DOHH2 (cell line): ENCODE measurements at regions not wholly inside any gene's neighbourhood (a gene's known extent, or its start where the extent isn't known, plus 50 kb on each side); places are given as distances from the start of the nearest gene placed in this dataset.

Source experiments
- H3F3A ChIP-seq: fragments of 200-600 bp; sonication (generic), shearing (Covaris generic); 2 replicates; pipeline ENCODE4 v1.6.0; 2016; ENCODE audit warnings: antibody characterized with exemption, mild to moderate bottlenecking; ENCODE audit not compliant: control insufficient read depth, insufficient read depth
- H3K27ac ChIP-seq: fragments of 200-600 bp; sonication (generic); 2 replicates; pipeline ENCODE4 v1.5.1; 2014; ENCODE audit warnings: low read depth, mild to moderate bottlenecking, low read length, moderate library complexity
- H3K27me3 ChIP-seq: fragments of 200-600 bp; sonication (generic); 2 replicates; pipeline ENCODE4 v1.6.1; 2014; ENCODE audit warnings: mild to moderate bottlenecking, low read length, mixed read lengths; ENCODE audit not compliant: control insufficient read depth
- H3K36me3 ChIP-seq: fragments of 200-600 bp; sonication (generic); 2 replicates; pipeline ENCODE4 v1.6.1; 2014; ENCODE audit warnings: mild to moderate bottlenecking, low read length, moderate library complexity, mixed read lengths; ENCODE audit not compliant: control insufficient read depth
- H3K4me1 ChIP-seq: fragments of 200-600 bp; sonication (generic); 2 replicates; pipeline ENCODE4 v1.6.1; 2014; ENCODE audit warnings: mild to moderate bottlenecking, low read length, mixed read lengths; ENCODE audit not compliant: control insufficient read depth
- H3K4me2 ChIP-seq: fragments of 200-600 bp; sonication (generic); 2 replicates; pipeline ENCODE4 v1.6.0; 2014; ENCODE audit warnings: mild to moderate bottlenecking, low read length, moderate library complexity
- H3K4me3 ChIP-seq: fragments of 200-600 bp; sonication (generic); 2 replicates; pipeline ENCODE4 v1.5.1; 2014; ENCODE audit warnings: mild to moderate bottlenecking, low read length, mixed read lengths
- H3K79me2 ChIP-seq: fragments of 200-600 bp; sonication (generic); 2 replicates; pipeline ENCODE4 v1.6.1; 2014; ENCODE audit warnings: mild to moderate bottlenecking, low read length, mixed read lengths; ENCODE audit not compliant: control insufficient read depth
- H3K9me2 ChIP-seq: fragments of 200-600 bp; sonication (generic); replicated peaks from 2 replicates; pipeline ENCODE4 v1.6.1; 2014; ENCODE audit warnings: mild to moderate bottlenecking, low read length, mixed read lengths; ENCODE audit not compliant: control insufficient read depth
- H3K9me3 ChIP-seq: fragments of 200-600 bp; sonication (generic); 2 replicates; pipeline ENCODE4 v1.6.1; 2014; ENCODE audit warnings: antibody characterized with exemption, low read length, mixed read lengths; ENCODE audit not compliant: control insufficient read depth, insufficient read depth
- H4K20me1 ChIP-seq: fragments of 200-600 bp; sonication (generic); 2 replicates; pipeline ENCODE4 v1.6.0; 2014; ENCODE audit warnings: low read depth, mild to moderate bottlenecking, antibody characterized with exemption, low read length, moderate library complexity; ENCODE audit not compliant: control insufficient read depth, insufficient read depth
- CTCF ChIP-seq: fragments of 200-600 bp; sonication (generic); IDR thresholded peaks from one replicate; pipeline ENCODE4 v1.5.1; 2014; ENCODE audit warnings: antibody characterized with exemption, mild to moderate bottlenecking, low read depth, low read length; ENCODE audit not compliant: poor library complexity, severe bottlenecking
- EZH2phosphoT487 ChIP-seq: fragments of 200-600 bp; sonication (generic); IDR thresholded peaks from 2 replicates; pipeline ENCODE4 v1.6.1; 2017; ENCODE audit warnings: borderline replicate concordance, mild to moderate bottlenecking, antibody characterized with exemption, low read length, moderate library complexity, mixed read lengths

GRCh38 chr6:113450061-113450465 is 407.1 kb upstream of the MARCKS start:
- TF ChIP-seq CTCF: no peak
- TF ChIP-seq EZH2phosphoT487: no peak
- H3K27ac ChIP-seq: no peak overlapping the region

GRCh38 chr6:113451049-113451448 is 406.1 kb upstream of the MARCKS start:
- Histone ChIP-seq H3K4me2 (no peak overlapping the region), H3K9me3 (no peaks in the 10 kb centered on the region), H3F3A (no peaks in the 10 kb centered on the region), H3K4me3 (no peak overlapping the region), H4K20me1 (no peaks in the 10 kb centered on the region), H3K36me3 (no peaks in the 10 kb centered on the region), H3K27ac (no peak overlapping the region), H3K27me3 (no peaks in the 10 kb centered on the region), H3K79me2 (no peaks in the 10 kb centered on the region), H3K9me2 (no peaks in the 10 kb centered on the region), H3K4me1 (no peaks in the 10 kb centered on the region)
- TF ChIP-seq CTCF (no peak), EZH2phosphoT487 (no peak)

More at GRCh38 chr6:113450061-113450465, 407.1 kb upstream of the MARCKS start:
- no peaks in the 10 kb centered on the region for H3F3A ChIP-seq
- H3K4me2 ChIP-seq: no peak overlapping the region
- H3K9me3 ChIP-seq: no peaks in the 10 kb centered on the region
- no peaks in the 10 kb centered on the region for H3K27me3 ChIP-seq
- no peaks in the 10 kb centered on the region for H3K36me3 ChIP-seq
- H3K9me2 ChIP-seq: no peaks in the 10 kb centered on the region
- no peaks in the 10 kb centered on the region for H4K20me1 ChIP-seq
- H3K4me3 ChIP-seq: no peak overlapping the region
- H3K79me2 ChIP-seq: no peaks in the 10 kb centered on the region
- no peaks in the 10 kb centered on the region for H3K4me1 ChIP-seq

GRCh38 chr6:113457198-113457597 is 399.9 kb upstream of the MARCKS start:
- H3K27ac ChIP-seq: no peak overlapping the region
- no peak for TF ChIP-seq EZH2phosphoT487
- no peak for TF ChIP-seq CTCF

GRCh38 chr6:113457751-113458150 is 399.4 kb upstream of the MARCKS start:
- no peaks in the 10 kb centered on the region for H3K79me2 ChIP-seq
- H3K27ac ChIP-seq: no peak overlapping the region
- H4K20me1 ChIP-seq: no peaks in the 10 kb centered on the region
- H3K9me2 ChIP-seq: no peaks in the 10 kb centered on the region
- no peaks in the 10 kb centered on the region for H3K4me1 ChIP-seq
- H3K9me3 ChIP-seq: no peaks in the 10 kb centered on the region
- H3K36me3 ChIP-seq: no peaks in the 10 kb centered on the region
- no peak overlapping the region for H3K4me2 ChIP-seq
- no peak overlapping the region for H3K4me3 ChIP-seq
- H3K27me3 ChIP-seq: no peaks in the 10 kb centered on the region
- no peaks in the 10 kb centered on the region for H3F3A ChIP-seq
- TF ChIP-seq CTCF (no peak), EZH2phosphoT487 (no peak)

More at GRCh38 chr6:113457198-113457597, 399.9 kb upstream of the MARCKS start:
- Histone ChIP-seq H3K79me2 (no peaks in the 10 kb centered on the region), H3K4me1 (no peaks in the 10 kb centered on the region), H3K4me3 (no peak overlapping the region), H3K36me3 (no peaks in the 10 kb centered on the region), H3K4me2 (no peak overlapping the region), H3F3A (no peaks in the 10 kb centered on the region), H4K20me1 (no peaks in the 10 kb centered on the region), H3K9me3 (no peaks in the 10 kb centered on the region), H3K9me2 (no peaks in the 10 kb centered on the region), H3K27me3 (no peaks in the 10 kb centered on the region)
